ENCODE measurements at regions not wholly inside any gene's neighbourhood (a gene's known extent, or its start where the extent isn't known, plus 50 kb on each side); places are given as distances from the start of the nearest gene placed in this dataset.

- TF ChIP-seq MYC (IDR thresholded peaks at IDR 0.05; ENCODE audit: low read depth, low read length) (no peak), POLR2A (IDR thresholded peaks at IDR 0.05; ENCODE audit: extremely low read depth, insufficient read length) (no peak), CTCF (IDR thresholded peaks at IDR 0.05; ENCODE audit: low read depth, low read length) (no peak), MAX (IDR thresholded peaks at IDR 0.05; ENCODE audit: low read depth, low read length) (no peak)
- DNase-seq (ENCODE audit: low read depth): no peak
- no peak overlapping the region for H3K4me3 ChIP-seq (ENCODE audit: low read depth, low read length)
These were observed 112.2 kb upstream of the ANKRD55 start for GRCh38 chr5:56345352-56345751.

- TF ChIP-seq MYC (IDR thresholded peaks at IDR 0.05; ENCODE audit: low read depth, low read length): no peak
- TF ChIP-seq MAX (IDR thresholded peaks at IDR 0.05; ENCODE audit: low read depth, low read length): no peak
- TF ChIP-seq POLR2A (IDR thresholded peaks at IDR 0.05; ENCODE audit: extremely low read depth, insufficient read length): no peak
- H3K4me3 ChIP-seq (ENCODE audit: low read depth, low read length): no peak overlapping the region
- no peak for DNase-seq (ENCODE audit: low read depth)
These were observed 111.5 kb upstream of the ANKRD55 start for GRCh38 chr5:56344594-56344993.

- TF ChIP-seq MYC (IDR thresholded peaks at IDR 0.05; ENCODE audit: low read depth, low read length) (no peak), MAX (IDR thresholded peaks at IDR 0.05; ENCODE audit: low read depth, low read length) (no peak), CTCF (IDR thresholded peaks at IDR 0.05; ENCODE audit: low read depth, low read length) (no peak), POLR2A (IDR thresholded peaks at IDR 0.05; ENCODE audit: extremely low read depth, insufficient read length) (no peak)
- H3K4me3 ChIP-seq (ENCODE audit: low read depth, low read length): no peak overlapping the region
These were observed 110.9 kb upstream of the ANKRD55 start for GRCh38 chr5:56343988-56344387.

GRCh38 chr5:56342616-56343015, 109.5 kb upstream of the ANKRD55 start:
- TF ChIP-seq MAX (IDR thresholded peaks at IDR 0.05; ENCODE audit: low read depth, low read length) (no peak), POLR2A (IDR thresholded peaks at IDR 0.05; ENCODE audit: extremely low read depth, insufficient read length) (no peak), CTCF (IDR thresholded peaks at IDR 0.05; ENCODE audit: low read depth, low read length) (no peak), MYC (IDR thresholded peaks at IDR 0.05; ENCODE audit: low read depth, low read length) (no peak)
- DNase-seq (ENCODE audit: low read depth): no peak

More at GRCh38 chr5:56343988-56344387, 110.9 kb upstream of the ANKRD55 start:
- DNase-seq (ENCODE audit: low read depth): no peak

GRCh38 chr5:56340196-56340980, 107.3 kb upstream of the ANKRD55 start:
- DNase-seq (ENCODE audit: low read depth): no peak
- TF ChIP-seq POLR2A (IDR thresholded peaks at IDR 0.05; ENCODE audit: extremely low read depth, insufficient read length) (no peak), CTCF (IDR thresholded peaks at IDR 0.05; ENCODE audit: low read depth, low read length) (no peak), MAX (IDR thresholded peaks at IDR 0.05; ENCODE audit: low read depth, low read length) (no peak), MYC (IDR thresholded peaks at IDR 0.05; ENCODE audit: low read depth, low read length) (no peak)
- no peak overlapping the region for H3K4me3 ChIP-seq (ENCODE audit: low read depth, low read length)

More at GRCh38 chr5:56342616-56343015, 109.5 kb upstream of the ANKRD55 start:
- no peak overlapping the region for H3K4me3 ChIP-seq (ENCODE audit: low read depth, low read length)

- no peak for DNase-seq (ENCODE audit: low read depth)
- no peak overlapping the region for H3K4me3 ChIP-seq (ENCODE audit: low read depth, low read length)
- TF ChIP-seq POLR2A (IDR thresholded peaks at IDR 0.05; ENCODE audit: extremely low read depth, insufficient read length) (no peak), MAX (IDR thresholded peaks at IDR 0.05; ENCODE audit: low read depth, low read length) (no peak), CTCF (IDR thresholded peaks at IDR 0.05; ENCODE audit: low read depth, low read length) (no peak), MYC (IDR thresholded peaks at IDR 0.05; ENCODE audit: low read depth, low read length) (no peak)
These were observed 106.6 kb upstream of the ANKRD55 start for GRCh38 chr5:56339732-56340131.
